Neural progenitor cell (in vitro differentiated cells): ENCODE measurements at regions not wholly inside any gene's neighbourhood (a gene's known extent, or its start where the extent isn't known, plus 50 kb on each side); places are given as distances from the start of the nearest gene placed in this dataset.
"Not testable (repeated sequence)": the region's sequence is repeated elsewhere in the genome, so short reads cannot be mapped to it uniquely, and the experiment has no call there.

Experiments used
- DNase-seq: peaks from one replicate; pipeline ENCODE4 v3.0.0-alpha.2; 2016; ENCODE audit warnings: low spot score
- H2AFZ ChIP-seq: fragments of 200-600 bp; sonication (generic); replicated peaks from 2 replicates; pipeline ENCODE4 v1.6.1; 2016; ENCODE audit warnings: antibody characterized with exemption
- H3F3A ChIP-seq: fragments of 200-600 bp; sonication (generic); 2 replicates; pipeline ENCODE4 v1.6.1; 2016; ENCODE audit warnings: antibody characterized with exemption, low read depth
- H3K27ac ChIP-seq: fragments of 200-600 bp; sonication (generic); 2 replicates; pipeline ENCODE4 v1.5.1; 2016; ENCODE audit warnings: mild to moderate bottlenecking
- H3K27me3 ChIP-seq: fragments of 200-600 bp; sonication (generic); 2 replicates; pipeline ENCODE4 v1.6.1; 2016; ENCODE audit warnings: mild to moderate bottlenecking, moderate library complexity
- H3K36me3 ChIP-seq: fragments of 200-600 bp; sonication (generic); 2 replicates; pipeline ENCODE4 v1.5.1; 2016
- H3K4me1 ChIP-seq: fragments of 200-600 bp; sonication (generic); 2 replicates; pipeline ENCODE4 v1.6.1; 2016; ENCODE audit warnings: mixed run types
- H3K4me2 ChIP-seq: fragments of 200-600 bp; sonication (generic); 2 replicates; pipeline ENCODE4 v1.6.1; 2016
- H3K4me3 ChIP-seq: fragments of 200-600 bp; sonication (generic); 2 replicates; pipeline ENCODE4 v1.5.1; 2016
- H3K79me2 ChIP-seq: fragments of 200-600 bp; sonication (generic); 2 replicates; pipeline ENCODE4 v1.6.1; 2016; ENCODE audit warnings: low read depth
- H3K9ac ChIP-seq: fragments of 200-600 bp; sonication (generic); 2 replicates; pipeline ENCODE4 v1.6.1; 2016
- H3K9me3 ChIP-seq: fragments of 200-600 bp; sonication (generic); 2 replicates; pipeline ENCODE4 v1.5.1; 2016; ENCODE audit warnings: low read depth
- H4K20me1 ChIP-seq: fragments of 200-600 bp; sonication (generic); 2 replicates; pipeline ENCODE4 v1.6.1; 2016; ENCODE audit warnings: low read depth
- H3K27ac Mint-ChIP-seq: 3 replicates; pipeline ENCODE4 v1.8.0; 2021; ENCODE audit warnings: mixed read lengths
- H3K27me3 Mint-ChIP-seq: 2 replicates; pipeline ENCODE4 v1.8.0; 2022; ENCODE audit warnings: low read depth, mild to moderate bottlenecking, inconsistent platforms, moderate library complexity, mixed read lengths; ENCODE audit not compliant: insufficient read depth
- H3K36me3 Mint-ChIP-seq: 3 replicates; pipeline ENCODE4 v1.8.0; 2021; ENCODE audit warnings: mixed read lengths
- H3K4me1 Mint-ChIP-seq: 3 replicates; pipeline ENCODE4 v1.8.0; 2021; ENCODE audit warnings: mixed read lengths
- H3K4me3 Mint-ChIP-seq: 3 replicates; pipeline ENCODE4 v1.8.0; 2021; ENCODE audit warnings: mild to moderate bottlenecking, moderate library complexity, mixed read lengths
- H3K9me3 Mint-ChIP-seq: 3 replicates; pipeline ENCODE4 v1.8.0; 2020; ENCODE audit warnings: mixed read lengths
- EZH2 ChIP-seq: fragments of 200-600 bp; sonication (generic); IDR thresholded peaks from 2 replicates; pipeline ENCODE4 v1.6.1; 2017; ENCODE audit warnings: antibody characterized with exemption, mild to moderate bottlenecking, moderate library complexity
- EZH2phosphoT487 ChIP-seq: fragments of 200-600 bp; sonication (generic); IDR thresholded peaks from 2 replicates; pipeline ENCODE4 v1.6.1; 2017; ENCODE audit warnings: antibody characterized with exemption
- TF ChIP-seq, protein P1 (sequence below): fragments of 200-600 bp; sonication (generic); IDR thresholded peaks from 2 replicates; pipeline ENCODE4 v1.5.1; 2017; ENCODE audit warnings: antibody characterized with exemption, mild to moderate bottlenecking

DNA sequence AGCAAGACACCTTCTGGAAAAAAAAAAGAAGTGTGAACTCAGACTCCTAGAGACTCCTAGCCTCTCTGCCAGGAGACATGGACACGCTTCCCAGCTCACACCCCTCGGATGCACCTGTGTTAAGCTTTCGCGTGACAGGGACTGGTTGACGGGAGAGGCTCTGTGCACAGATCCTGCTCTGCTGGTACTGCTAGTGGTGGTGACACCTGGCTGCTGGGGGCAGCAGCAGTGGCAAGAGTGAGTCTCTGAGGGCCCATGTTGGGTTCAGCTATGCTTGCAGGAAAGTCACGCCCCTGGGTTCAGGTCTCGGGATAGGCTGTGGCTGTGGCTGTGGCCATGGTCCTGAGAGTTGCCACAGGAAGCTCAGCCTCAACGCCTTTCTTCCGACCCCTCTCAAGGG, 81.1 kb downstream of the XRCC2 start:
- Histone ChIP-seq H3K27ac (no peak overlapping the region), H3F3A (no peaks in the 10 kb centered on the region), H3K4me1 (no peaks in the 10 kb centered on the region), H3K4me2 (no peak overlapping the region), H3K79me2 (no peaks in the 10 kb centered on the region), H3K36me3 (no peaks in the 10 kb centered on the region), H2AFZ (no peak overlapping the region), H3K27me3 (no peaks in the 10 kb centered on the region), H3K4me3 (no peak overlapping the region), H4K20me1 (no peaks in the 10 kb centered on the region), H3K9ac (no peak overlapping the region), H3K9me3 (no peaks in the 10 kb centered on the region)
- Mint-ChIP-seq H3K4me1 (peaks cover 7% of the 10 kb centered on the region), H3K9me3 (no peaks in the 10 kb centered on the region), H3K36me3 (no peaks in the 10 kb centered on the region), H3K27me3 (peaks cover 4% of the 10 kb centered on the region), H3K27ac (no peak overlapping the region), H3K4me3 (no peak overlapping the region)
- DNase-seq = no peak
- no peak for TF ChIP-seq EZH2phosphoT487
- TF ChIP-seq, protein P1, sequence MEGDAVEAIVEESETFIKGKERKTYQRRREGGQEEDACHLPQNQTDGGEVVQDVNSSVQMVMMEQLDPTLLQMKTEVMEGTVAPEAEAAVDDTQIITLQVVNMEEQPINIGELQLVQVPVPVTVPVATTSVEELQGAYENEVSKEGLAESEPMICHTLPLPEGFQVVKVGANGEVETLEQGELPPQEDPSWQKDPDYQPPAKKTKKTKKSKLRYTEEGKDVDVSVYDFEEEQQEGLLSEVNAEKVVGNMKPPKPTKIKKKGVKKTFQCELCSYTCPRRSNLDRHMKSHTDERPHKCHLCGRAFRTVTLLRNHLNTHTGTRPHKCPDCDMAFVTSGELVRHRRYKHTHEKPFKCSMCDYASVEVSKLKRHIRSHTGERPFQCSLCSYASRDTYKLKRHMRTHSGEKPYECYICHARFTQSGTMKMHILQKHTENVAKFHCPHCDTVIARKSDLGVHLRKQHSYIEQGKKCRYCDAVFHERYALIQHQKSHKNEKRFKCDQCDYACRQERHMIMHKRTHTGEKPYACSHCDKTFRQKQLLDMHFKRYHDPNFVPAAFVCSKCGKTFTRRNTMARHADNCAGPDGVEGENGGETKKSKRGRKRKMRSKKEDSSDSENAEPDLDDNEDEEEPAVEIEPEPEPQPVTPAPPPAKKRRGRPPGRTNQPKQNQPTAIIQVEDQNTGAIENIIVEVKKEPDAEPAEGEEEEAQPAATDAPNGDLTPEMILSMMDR = no peak
- TF ChIP-seq EZH2 = no peak

DNA sequence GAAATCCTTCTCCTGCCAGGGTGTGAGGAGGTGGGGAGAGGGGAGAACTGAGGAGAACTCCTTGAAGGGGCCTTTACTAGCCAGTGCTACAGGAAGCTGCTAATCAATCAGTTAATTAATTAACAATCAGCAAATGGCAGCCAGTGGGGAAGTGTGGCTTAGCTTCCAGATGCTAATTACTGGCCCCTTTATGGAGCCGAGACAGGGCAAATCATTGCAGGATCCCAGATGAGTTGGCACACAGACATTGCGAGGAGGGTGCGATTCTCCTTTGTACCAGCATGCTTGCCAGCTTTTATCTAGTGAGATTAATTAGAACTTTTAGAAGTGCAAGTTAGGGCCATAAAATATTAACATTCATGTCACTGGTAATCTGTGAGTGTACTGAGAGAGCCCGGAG, 84.0 kb downstream of the XRCC2 start:
- Mint-ChIP-seq H3K36me3 (no peaks in the 10 kb centered on the region), H3K9me3 (peaks cover 3% of the 10 kb centered on the region), H3K27me3 (peaks cover 9% of the 10 kb centered on the region), H3K4me1 (peaks cover 1% of the 10 kb centered on the region), H3K4me3 (no peak overlapping the region), H3K27ac (no peak overlapping the region)
- H3F3A ChIP-seq = no peaks in the 10 kb centered on the region
- DNase-seq = no peak
- no peaks in the 10 kb centered on the region for H3K9me3 ChIP-seq
- H3K36me3 ChIP-seq = no peaks in the 10 kb centered on the region
- H3K9ac ChIP-seq = no peak overlapping the region
- H3K27me3 ChIP-seq = no peaks in the 10 kb centered on the region
- no peaks in the 10 kb centered on the region for H3K4me1 ChIP-seq
- no peaks in the 10 kb centered on the region for H4K20me1 ChIP-seq
- H3K79me2 ChIP-seq = no peaks in the 10 kb centered on the region
- no peak overlapping the region for H2AFZ ChIP-seq
- no peak overlapping the region for H3K4me2 ChIP-seq
- no peak overlapping the region for H3K4me3 ChIP-seq
- TF ChIP-seq, protein P1 = no peak
- TF ChIP-seq EZH2phosphoT487 = no peak
- TF ChIP-seq EZH2 = no peak
- H3K27ac ChIP-seq = no peak overlapping the region

DNA sequence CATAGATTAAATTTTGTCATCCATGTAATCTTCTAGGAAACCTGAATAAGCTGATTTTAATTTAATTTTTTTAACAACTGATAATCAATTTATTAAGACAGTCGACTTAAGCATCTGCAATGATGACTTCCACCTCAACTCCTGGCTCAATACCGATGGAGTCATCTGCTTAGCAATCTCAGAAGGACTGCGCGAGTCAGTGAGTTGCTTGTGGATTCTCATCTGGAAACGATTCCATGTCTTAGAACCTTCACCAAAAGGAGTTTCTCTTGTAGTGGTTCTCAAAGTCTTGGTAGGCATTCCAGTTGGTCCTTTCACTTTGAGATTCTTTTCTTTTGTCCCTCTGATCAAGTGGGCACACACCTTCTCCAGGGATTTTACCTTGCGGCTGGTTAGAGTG, 85.5 kb downstream of the XRCC2 start:
- no peak for DNase-seq
- Mint-ChIP-seq H3K9me3 (peaks cover 3% of the 10 kb centered on the region), H3K4me1 (no peaks in the 10 kb centered on the region), H3K36me3 (no peaks in the 10 kb centered on the region), H3K4me3 (no peak overlapping the region), H3K27me3 (peaks cover 8% of the 10 kb centered on the region), H3K27ac (no peak overlapping the region)
- H3K27ac ChIP-seq = no peak overlapping the region
- H3K27me3 ChIP-seq = no peaks in the 10 kb centered on the region
- H4K20me1 ChIP-seq = no peaks in the 10 kb centered on the region
- H3K4me2 ChIP-seq = no peak overlapping the region
- H3K79me2 ChIP-seq = no peaks in the 10 kb centered on the region
- no peak for TF ChIP-seq EZH2
- TF ChIP-seq, protein P1 = no peak
- no peak for TF ChIP-seq EZH2phosphoT487
- H3F3A ChIP-seq = no peaks in the 10 kb centered on the region
- no peaks in the 10 kb centered on the region for H3K4me1 ChIP-seq
- H3K9ac ChIP-seq = no peak overlapping the region
- H2AFZ ChIP-seq = no peak overlapping the region
- no peak overlapping the region for H3K4me3 ChIP-seq
- H3K9me3 ChIP-seq = no peaks in the 10 kb centered on the region
- no peaks in the 10 kb centered on the region for H3K36me3 ChIP-seq

DNA sequence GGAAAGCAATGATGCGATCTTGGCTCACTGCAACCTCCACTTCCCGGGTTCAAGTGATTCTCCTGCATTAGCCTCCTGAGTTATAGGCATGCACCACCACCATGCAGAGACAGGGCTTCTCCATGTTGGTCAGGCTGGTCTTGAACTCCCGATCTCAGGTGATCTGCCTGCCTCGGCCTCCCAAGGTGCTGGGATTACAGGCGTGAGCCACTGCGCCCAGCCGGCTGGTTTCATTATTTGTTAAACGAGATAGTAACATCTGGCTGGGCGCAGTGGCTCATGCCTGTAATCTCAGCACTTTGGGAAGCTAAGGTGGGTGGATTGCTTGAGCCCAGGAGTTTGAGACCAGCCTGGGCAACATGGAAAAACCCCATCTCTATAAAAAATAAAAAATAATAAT, 86.1 kb downstream of the XRCC2 start:
- H3K79me2 ChIP-seq, H2AFZ ChIP-seq, H3K27ac Mint-ChIP-seq, H3K27me3 Mint-ChIP-seq, H3K36me3 Mint-ChIP-seq, H3F3A ChIP-seq, H3K9me3 Mint-ChIP-seq, H3K4me1 ChIP-seq, H4K20me1 ChIP-seq, H3K9me3 ChIP-seq, DNase-seq, H3K4me1 Mint-ChIP-seq, H3K27me3 ChIP-seq, H3K4me3 ChIP-seq, H3K9ac ChIP-seq, H3K4me3 Mint-ChIP-seq, H3K4me2 ChIP-seq, H3K36me3 ChIP-seq, H3K27ac ChIP-seq: not testable (repeated sequence)
